Neural cell (in vitro differentiated cells): ENCODE measurements at regions not wholly inside any gene's neighbourhood (a gene's known extent, or its start where the extent isn't known, plus 50 kb on each side); places are given as distances from the start of the nearest gene placed in this dataset.

Source experiments
- H2AFZ ChIP-seq: fragments of 200-600, 300-800 bp; sonication (generic), shearing (Covaris generic); 2 replicates; pipeline ENCODE4 v1.6.0; 2014; ENCODE audit warnings: low read depth, mild to moderate bottlenecking, antibody characterized with exemption, low read length, moderate library complexity
- H3F3A ChIP-seq: fragments of 200-600 bp; shearing (Covaris generic); 2 replicates; pipeline ENCODE4 v1.6.1; 2016; ENCODE audit warnings: mild to moderate bottlenecking, moderate library complexity, mixed read lengths, antibody characterized with exemption, low read length; ENCODE audit not compliant: insufficient read depth, poor library complexity, severe bottlenecking
- H3K27ac ChIP-seq: fragments of 200-600, 300-800 bp; sonication (generic), shearing (Covaris generic); 2 replicates; pipeline ENCODE4 v1.5.1; 2014; ENCODE audit warnings: mild to moderate bottlenecking, low read length, moderate library complexity
- H3K27me3 ChIP-seq: fragments of 300-800, 200-600 bp; sonication (generic), shearing (Covaris generic); 2 replicates; pipeline ENCODE4 v1.6.0; 2014; ENCODE audit warnings: mild to moderate bottlenecking, low read depth, low read length, moderate library complexity; ENCODE audit not compliant: insufficient read depth
- H3K36me3 ChIP-seq: fragments of 300-800, 200-600 bp; sonication (generic), shearing (Covaris generic); 2 replicates; pipeline ENCODE4 v1.5.1; 2014; ENCODE audit warnings: mild to moderate bottlenecking, antibody characterized with exemption, low read length, moderate library complexity; ENCODE audit not compliant: insufficient read depth
- H3K4me2 ChIP-seq: fragments of 300-800, 200-600 bp; sonication (generic), shearing (Covaris generic); 2 replicates; pipeline ENCODE4 v1.6.0; 2014; ENCODE audit warnings: mild to moderate bottlenecking, low read length
- H3K4me3 ChIP-seq: fragments of 300-800, 200-600 bp; sonication (generic), shearing (Covaris generic); 2 replicates; pipeline ENCODE4 v1.5.1; 2014; ENCODE audit warnings: mild to moderate bottlenecking, low read length, moderate library complexity
- H3K79me2 ChIP-seq: fragments of 200-600 bp; shearing (Covaris generic); replicated peaks from 2 replicates; pipeline ENCODE4 v1.6.0; 2014; ENCODE audit warnings: mild to moderate bottlenecking, low read length, moderate library complexity; ENCODE audit not compliant: insufficient read depth
- H3K9ac ChIP-seq: fragments of 300-800, 200-600 bp; sonication (generic), shearing (Covaris generic); 2 replicates; pipeline ENCODE4 v1.6.1; 2016; ENCODE audit warnings: mild to moderate bottlenecking, low read length, mixed read lengths
- H3K9me2 ChIP-seq: fragments of 200-600 bp; shearing (Covaris generic); 2 replicates; pipeline ENCODE4 v1.6.1; 2016; ENCODE audit warnings: mild to moderate bottlenecking, low read length, mixed read lengths; ENCODE audit not compliant: insufficient read depth
- H3K9me3 ChIP-seq: fragments of 200-600, 300-800 bp; sonication (generic), shearing (Covaris generic); 2 replicates; pipeline ENCODE4 v1.6.1; 2016; ENCODE audit warnings: mild to moderate bottlenecking, mixed run types, low read length, moderate library complexity, mixed read lengths
- H4K20me1 ChIP-seq: fragments of 200-600 bp; shearing (Covaris generic); 2 replicates; pipeline ENCODE4 v1.6.1; 2016; ENCODE audit warnings: mild to moderate bottlenecking, mixed run types; ENCODE audit not compliant: insufficient read depth
- CTCF ChIP-seq: fragments of 450-650 bp; IDR thresholded peaks from 2 replicates; pipeline ENCODE4 v1.5.1; 2014; ENCODE audit warnings: antibody characterized with exemption, mild to moderate bottlenecking, moderate library complexity; ENCODE audit not compliant: poor library complexity, severe bottlenecking
- EP300 ChIP-seq: fragments of 450-650 bp; conservative IDR thresholded peaks from 2 replicates; pipeline ENCODE4 v1.6.1; 2014; ENCODE audit warnings: antibody characterized with exemption, mild to moderate bottlenecking, moderate library complexity; ENCODE audit not compliant: poor library complexity, severe bottlenecking
- EZH2 ChIP-seq: fragments of 200-600, 300-800 bp; shearing (Covaris generic), sonication (generic); IDR thresholded peaks from 2 replicates; pipeline ENCODE4 v1.6.1; 2014; ENCODE audit warnings: antibody characterized with exemption, low read length, borderline replicate concordance, mild to moderate bottlenecking; ENCODE audit not compliant: insufficient read depth, poor library complexity, severe bottlenecking
- MXI1 ChIP-seq: fragments of 450-650 bp; conservative IDR thresholded peaks from 2 replicates; pipeline ENCODE4 v1.6.1; 2014; ENCODE audit warnings: antibody characterized with exemption, mild to moderate bottlenecking; ENCODE audit not compliant: poor library complexity, severe bottlenecking
- POLR2AphosphoS5 ChIP-seq: IDR thresholded peaks from 2 replicates; pipeline ENCODE4 v1.6.1; 2012
- RAD21 ChIP-seq: fragments of 450-650 bp; conservative IDR thresholded peaks from 2 replicates; pipeline ENCODE4 v1.6.1; 2014; ENCODE audit warnings: antibody characterized with exemption, mild to moderate bottlenecking, moderate library complexity
- SMC3 ChIP-seq: fragments of 450-650 bp; conservative IDR thresholded peaks from 2 replicates; pipeline ENCODE4 v1.6.1; 2014; ENCODE audit warnings: antibody characterized with exemption, mild to moderate bottlenecking, moderate library complexity; ENCODE audit not compliant: poor library complexity
- TAF1 ChIP-seq: IDR thresholded peaks from 2 replicates; pipeline ENCODE4 v1.6.1; 2012; ENCODE audit warnings: low read depth
- TF ChIP-seq, protein P1 (sequence below): IDR thresholded peaks from 2 replicates; pipeline ENCODE4 v1.6.1; 2012; ENCODE audit warnings: borderline replicate concordance

GRCh38 chr4:28378109-28378830 is 1517.6 kb downstream of the STIM2 start:
- Histone ChIP-seq H3K36me3 (no peaks in the 10 kb centered on the region), H3K4me3 (no peak overlapping the region), H3K9ac (no peak overlapping the region), H3K27ac (no peak overlapping the region), H3F3A (no peaks in the 10 kb centered on the region), H3K27me3 (no peaks in the 10 kb centered on the region), H4K20me1 (no peaks in the 10 kb centered on the region), H3K9me3 (no peaks in the 10 kb centered on the region), H2AFZ (no peak overlapping the region), H3K79me2 (no peaks in the 10 kb centered on the region), H3K4me2 (no peak overlapping the region), H3K9me2 (no peaks in the 10 kb centered on the region)
- no peak for TF ChIP-seq EZH2
- TF ChIP-seq, protein P1, sequence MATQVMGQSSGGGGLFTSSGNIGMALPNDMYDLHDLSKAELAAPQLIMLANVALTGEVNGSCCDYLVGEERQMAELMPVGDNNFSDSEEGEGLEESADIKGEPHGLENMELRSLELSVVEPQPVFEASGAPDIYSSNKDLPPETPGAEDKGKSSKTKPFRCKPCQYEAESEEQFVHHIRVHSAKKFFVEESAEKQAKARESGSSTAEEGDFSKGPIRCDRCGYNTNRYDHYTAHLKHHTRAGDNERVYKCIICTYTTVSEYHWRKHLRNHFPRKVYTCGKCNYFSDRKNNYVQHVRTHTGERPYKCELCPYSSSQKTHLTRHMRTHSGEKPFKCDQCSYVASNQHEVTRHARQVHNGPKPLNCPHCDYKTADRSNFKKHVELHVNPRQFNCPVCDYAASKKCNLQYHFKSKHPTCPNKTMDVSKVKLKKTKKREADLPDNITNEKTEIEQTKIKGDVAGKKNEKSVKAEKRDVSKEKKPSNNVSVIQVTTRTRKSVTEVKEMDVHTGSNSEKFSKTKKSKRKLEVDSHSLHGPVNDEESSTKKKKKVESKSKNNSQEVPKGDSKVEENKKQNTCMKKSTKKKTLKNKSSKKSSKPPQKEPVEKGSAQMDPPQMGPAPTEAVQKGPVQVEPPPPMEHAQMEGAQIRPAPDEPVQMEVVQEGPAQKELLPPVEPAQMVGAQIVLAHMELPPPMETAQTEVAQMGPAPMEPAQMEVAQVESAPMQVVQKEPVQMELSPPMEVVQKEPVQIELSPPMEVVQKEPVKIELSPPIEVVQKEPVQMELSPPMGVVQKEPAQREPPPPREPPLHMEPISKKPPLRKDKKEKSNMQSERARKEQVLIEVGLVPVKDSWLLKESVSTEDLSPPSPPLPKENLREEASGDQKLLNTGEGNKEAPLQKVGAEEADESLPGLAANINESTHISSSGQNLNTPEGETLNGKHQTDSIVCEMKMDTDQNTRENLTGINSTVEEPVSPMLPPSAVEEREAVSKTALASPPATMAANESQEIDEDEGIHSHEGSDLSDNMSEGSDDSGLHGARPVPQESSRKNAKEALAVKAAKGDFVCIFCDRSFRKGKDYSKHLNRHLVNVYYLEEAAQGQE = no peak
- TF ChIP-seq POLR2AphosphoS5 = no peak
- no peak for TF ChIP-seq MXI1
- TF ChIP-seq CTCF = no peak
- no peak for TF ChIP-seq SMC3
- TF ChIP-seq TAF1 = no peak
- TF ChIP-seq RAD21 = no peak
- TF ChIP-seq EP300 = no peak

DNA sequence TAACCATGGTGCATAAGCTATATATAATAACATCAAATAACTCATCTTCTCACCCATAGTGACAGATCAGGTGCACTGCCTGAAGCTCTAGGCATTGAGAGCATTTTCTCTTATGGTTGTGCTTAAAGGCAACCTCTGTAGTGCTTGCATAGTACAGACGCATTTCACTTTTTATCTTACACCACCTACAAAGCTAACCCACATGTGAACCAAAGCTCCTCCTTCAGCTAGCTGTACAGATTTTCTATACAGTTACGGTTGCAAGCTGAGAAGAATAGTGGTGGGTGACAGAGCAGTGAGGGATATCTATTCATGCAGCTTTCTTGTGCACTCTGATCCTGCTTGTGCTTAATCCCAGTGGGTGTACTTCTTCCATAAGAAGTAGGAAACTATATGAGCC is 1525.2 kb downstream of the STIM2 start:
- no peaks in the 10 kb centered on the region for H3K9me2 ChIP-seq
- TF ChIP-seq RAD21 = no peak
- TF ChIP-seq POLR2AphosphoS5 = no peak
- no peak for TF ChIP-seq EZH2
- TF ChIP-seq CTCF = no peak
- TF ChIP-seq SMC3 = no peak
- no peak overlapping the region for H2AFZ ChIP-seq
- no peak overlapping the region for H3K27ac ChIP-seq
- no peaks in the 10 kb centered on the region for H3K27me3 ChIP-seq
- no peaks in the 10 kb centered on the region for H3K36me3 ChIP-seq
- no peaks in the 10 kb centered on the region for H3K9me3 ChIP-seq
- no peaks in the 10 kb centered on the region for H3F3A ChIP-seq
- no peak overlapping the region for H3K4me3 ChIP-seq
- no peaks in the 10 kb centered on the region for H4K20me1 ChIP-seq
- H3K4me2 ChIP-seq = no peak overlapping the region
- no peak overlapping the region for H3K9ac ChIP-seq
- no peaks in the 10 kb centered on the region for H3K79me2 ChIP-seq
